H1 (cell line): ENCODE measurements at regions not wholly inside any gene's neighbourhood (a gene's known extent, or its start where the extent isn't known, plus 50 kb on each side); places are given as distances from the start of the nearest gene placed in this dataset.

ENCODE experiments used
- CTCF ChIA-PET: fragments of 300-600 bp; sonication (Branson Sonifier 250); formaldehyde crosslinking; loops from one replicate; lab custom pipeline; 2021; ENCODE audit not compliant: partially characterized antibody; lab: Charles Lee
- POLR2A ChIA-PET: fragments of 300-600 bp; sonication (Branson Sonifier 250); formaldehyde crosslinking; loops from one replicate; lab custom pipeline; 2021; ENCODE audit warnings: inconsistent platforms; ENCODE audit not compliant: partially characterized antibody; lab: Charles Lee
- DNase-seq, 2 experiments: peaks; one replicate each; pipeline versions ENCODE4 v3.0.0 to v3.0.0-alpha.2; 2010 to 2022; ENCODE audit warnings: low spot score in 2 of 2, low read depth in 1 of 2, mixed read lengths in 1 of 2
- FAIRE-seq: peaks from 2 replicates; lab custom pipeline; 2011; peaks lifted over from hg19 to GRCh38; lab: Jason Lieb, UNC
- H2AFZ ChIP-seq: 2 replicates; pipeline ENCODE4 v1.8.1; 2012; ENCODE audit warnings: low read length, inconsistent platforms
- H2AK5ac ChIP-seq: 2 replicates; pipeline ENCODE4 v1.6.1; 2013; ENCODE audit warnings: low read depth, low read length
- H2BK120ac ChIP-seq: replicated peaks from 2 replicates; pipeline ENCODE3; 2013; ENCODE audit warnings: low read depth, low read length, inconsistent platforms
- H2BK12ac ChIP-seq: 2 replicates; pipeline ENCODE4 v1.6.1; 2013; ENCODE audit warnings: low read depth, low read length
- H2BK15ac ChIP-seq: 2 replicates; pipeline ENCODE4 v1.6.1; 2013; ENCODE audit warnings: low read length
- H2BK20ac ChIP-seq: 2 replicates; pipeline ENCODE4 v1.6.1; 2013; ENCODE audit warnings: low read length
- H2BK5ac ChIP-seq: 2 replicates; pipeline ENCODE4 v1.6.1; 2013; ENCODE audit warnings: low read depth, low read length
- H3K14ac ChIP-seq: 2 replicates; pipeline ENCODE4 v1.6.1; 2013; ENCODE audit warnings: inconsistent platforms; ENCODE audit not compliant: insufficient read length
- H3K18ac ChIP-seq: 2 replicates; pipeline ENCODE4 v1.6.1; 2013; ENCODE audit warnings: low read length; ENCODE audit errors: extremely low read depth
- H3K23ac ChIP-seq: 2 replicates; pipeline ENCODE4 v1.6.1; 2013; ENCODE audit warnings: inconsistent platforms; ENCODE audit not compliant: insufficient read length
- H3K23me2 ChIP-seq: 2 replicates; pipeline ENCODE4 v1.6.1; 2013; ENCODE audit warnings: low read depth, low read length
- H3K27ac ChIP-seq: 2 replicates; pipeline ENCODE4 v1.6.1; 2011; ENCODE audit warnings: low read depth, low read length, inconsistent platforms
- H3K27me3 ChIP-seq, 4 experiments: replicated peaks in 1 of 4; 1 replicate in 1 of 4; 2 replicates in 3 of 4; pipeline versions ENCODE4 v1.6.1 to v1.8.1; 2011 to 2013; ENCODE audit warnings: low read length in 3 of 4, mild to moderate bottlenecking in 3 of 4, inconsistent platforms in 2 of 4, mixed read lengths in 2 of 4, moderate library complexity in 1 of 4; ENCODE audit not compliant: control insufficient read depth in 3 of 4, insufficient read depth in 3 of 4; ENCODE audit errors: extremely low read depth in 1 of 4
- H3K36me3 ChIP-seq, 4 experiments: 2 replicates each; pipeline versions ENCODE4 v1.6.1 to v1.8.1; 2011 to 2013; ENCODE audit warnings: mild to moderate bottlenecking in 4 of 4, low read length in 3 of 4, moderate library complexity in 2 of 4, control low read depth in 1 of 4, inconsistent platforms in 1 of 4; ENCODE audit not compliant: insufficient read depth in 4 of 4, control insufficient read depth in 2 of 4
- H3K4ac ChIP-seq: replicated peaks from 2 replicates; pipeline ENCODE3; 2013; ENCODE audit warnings: low read length, low read depth, mixed read lengths, inconsistent platforms; ENCODE audit not compliant: insufficient read length
- H3K4me1 ChIP-seq, 4 experiments: replicated peaks in 1 of 4; 1 replicate in 1 of 4; 2 replicates in 3 of 4; pipeline versions ENCODE4 v1.6.1 to v1.8.1; 2011 to 2013; ENCODE audit warnings: low read length in 3 of 4, inconsistent platforms in 2 of 4, mixed read lengths in 1 of 4; ENCODE audit not compliant: insufficient read depth in 4 of 4, control insufficient read depth in 3 of 4
- H3K4me2 ChIP-seq, 2 experiments: 2 replicates each; pipeline versions ENCODE4 v1.6.1 to v1.8.1; 2011 to 2013; ENCODE audit warnings: low read depth in 2 of 2, low read length in 2 of 2, control low read depth in 1 of 2, inconsistent platforms in 1 of 2, mild to moderate bottlenecking in 1 of 2; ENCODE audit not compliant: insufficient read depth in 1 of 2
- H3K4me3 ChIP-seq, 4 experiments: fragments of 200-600, 300-600 bp in 1 of 4; sonication (generic), shearing (Covaris generic), sonication (Bioruptor Twin) in 1 of 4; 2 replicates each; pipeline versions ENCODE4 v1.5.1 to v1.8.1; 2011 to 2016; ENCODE audit warnings: low read length in 4 of 4, low read depth in 3 of 4, control low read depth in 2 of 4, inconsistent platforms in 2 of 4, mild to moderate bottlenecking in 2 of 4, mixed read lengths in 1 of 4, moderate library complexity in 1 of 4; ENCODE audit not compliant: insufficient read depth in 2 of 4; ENCODE audit errors: extremely low read depth in 1 of 4
- H3K56ac ChIP-seq: replicated peaks from 2 replicates; pipeline ENCODE3; 2013; ENCODE audit warnings: low read depth, mild to moderate bottlenecking, mixed read lengths, low read length, inconsistent platforms; ENCODE audit not compliant: insufficient read length
- H3K79me1 ChIP-seq: 2 replicates; pipeline ENCODE4 v1.6.1; 2013; ENCODE audit warnings: low read depth, low read length, control low read depth
- H3K79me2 ChIP-seq, 2 experiments: 2 replicates each; pipeline versions ENCODE4 v1.6.1 to v1.8.1; 2012 to 2013; ENCODE audit warnings: low read length in 2 of 2, mild to moderate bottlenecking in 2 of 2, inconsistent platforms in 1 of 2; ENCODE audit not compliant: insufficient read depth in 2 of 2, control insufficient read depth in 1 of 2
- H3K9ac ChIP-seq, 4 experiments: replicated peaks in 1 of 4; 1 replicate in 1 of 4; 2 replicates in 3 of 4; pipeline versions ENCODE4 v1.6.1 to v1.8.1; 2011 to 2013; ENCODE audit warnings: low read depth in 3 of 4, low read length in 3 of 4, control low read depth in 2 of 4, mild to moderate bottlenecking in 2 of 4, moderate library complexity in 2 of 4, inconsistent platforms in 1 of 4; ENCODE audit errors: extremely low read depth in 1 of 4
- H3K9me3 ChIP-seq, 2 experiments: 2 replicates each; pipeline versions ENCODE4 v1.6.1 to v1.8.1; 2012 to 2013; ENCODE audit warnings: mild to moderate bottlenecking in 2 of 2, moderate library complexity in 2 of 2, control low read depth in 1 of 2, inconsistent platforms in 1 of 2, low read depth in 1 of 2, low read length in 1 of 2, mixed read lengths in 1 of 2; ENCODE audit not compliant: insufficient read depth in 2 of 2
- H4K20me1 ChIP-seq, 2 experiments: replicated peaks in 1 of 2; 2 replicates each; pipeline versions ENCODE3 to v1.8.1; 2011 to 2013; ENCODE audit warnings: inconsistent platforms in 2 of 2, low read length in 2 of 2, mild to moderate bottlenecking in 1 of 2; ENCODE audit not compliant: insufficient read depth in 2 of 2, control insufficient read depth in 1 of 2
- H4K5ac ChIP-seq: 2 replicates; pipeline ENCODE4 v1.6.1; 2013; ENCODE audit warnings: low read length, low read depth, mixed read lengths, inconsistent platforms; ENCODE audit not compliant: insufficient read length
- H4K8ac ChIP-seq: 2 replicates; pipeline ENCODE4 v1.8.0; 2013; ENCODE audit warnings: mild to moderate bottlenecking, moderate library complexity, low read length, inconsistent platforms; ENCODE audit not compliant: insufficient read depth; ENCODE audit errors: extremely low read depth
- H4K91ac ChIP-seq: replicated peaks from 2 replicates; pipeline ENCODE3; 2013; ENCODE audit warnings: low read length, mixed read lengths, inconsistent platforms; ENCODE audit not compliant: insufficient read length
- ASH2L ChIP-seq: fragments of 200-600, 300-600 bp; sonication (generic); IDR thresholded peaks from one replicate; pipeline ENCODE4 v1.7.1; 2017; ENCODE audit warnings: low read length
- BRCA1 ChIP-seq: IDR thresholded peaks from 2 replicates; pipeline ENCODE4 v1.6.1; 2012; ENCODE audit warnings: low read depth, low read length, improper control_type of control experiment
- CBX5 ChIP-seq: fragments of 300-800, 300-1000 bp; sonication (generic); IDR thresholded peaks from 2 replicates; pipeline ENCODE4 v1.7.1; 2016; ENCODE audit warnings: antibody characterized with exemption, low read length, low read depth
- CREB1 ChIP-seq: IDR thresholded peaks from 2 replicates; pipeline ENCODE4 v1.6.1; 2012; ENCODE audit warnings: inconsistent platforms
- JUND ChIP-seq: IDR thresholded peaks from 2 replicates; pipeline ENCODE4 v1.6.1; 2011; ENCODE audit warnings: mild to moderate bottlenecking, improper control_type of control experiment, low read length
- POLR2A ChIP-seq, 2 experiments: IDR thresholded peaks; 1 replicate in 1 of 2; 2 replicates in 1 of 2; pipeline ENCODE4 v1.6.1; 2011; ENCODE audit warnings: low read depth in 2 of 2, low read length in 2 of 2, mild to moderate bottlenecking in 2 of 2; ENCODE audit errors: control extremely low read depth in 1 of 2
- POLR2AphosphoS5 ChIP-seq: IDR thresholded peaks from 2 replicates; pipeline ENCODE4 v1.6.1; 2011; ENCODE audit warnings: low read depth, low read length
- POU5F1 ChIP-seq: IDR thresholded peaks from 2 replicates; pipeline ENCODE4 v1.6.1; 2011; ENCODE audit warnings: low read depth, mild to moderate bottlenecking, low read length, moderate library complexity
- RXRA ChIP-seq: IDR thresholded peaks from 2 replicates; pipeline ENCODE4 v1.6.1; 2011; ENCODE audit warnings: low read depth, mild to moderate bottlenecking, low read length, moderate library complexity; ENCODE audit not compliant: insufficient read depth
- SAP30 ChIP-seq: fragments of 300-600 bp; sonication (generic); IDR thresholded peaks from 2 replicates; pipeline ENCODE4 v1.7.1; 2012; ENCODE audit warnings: low read length, moderate library complexity, mild to moderate bottlenecking, inconsistent platforms; ENCODE audit not compliant: insufficient read depth, insufficient replicate concordance
- SP4 ChIP-seq: IDR thresholded peaks from 2 replicates; pipeline ENCODE4 v1.6.1; 2012; ENCODE audit warnings: low read length, inconsistent platforms
- SRF ChIP-seq: IDR thresholded peaks from 2 replicates; pipeline ENCODE4 v1.6.1; 2011; ENCODE audit warnings: mild to moderate bottlenecking, low read depth, low read length, moderate library complexity
- TEAD4 ChIP-seq: IDR thresholded peaks from 2 replicates; pipeline ENCODE4 v1.6.1; 2012; ENCODE audit warnings: low read depth, low read length, inconsistent platforms, mixed read lengths
- WGBS, 2 experiments: shearing (Covaris generic) in 1 of 2; methylation state at CpG; one replicate each; pipeline versions ENCODE4 v1.1.6 to v1.1.7; 2013 to 2015; ENCODE audit warnings: low lambda C conversion rate in 2 of 2, mixed read lengths in 2 of 2, inconsistent platforms in 1 of 2, low coverage in 1 of 2, missing lambda C conversion rate in 1 of 2; ENCODE audit not compliant: insufficient replicate concordance in 2 of 2, insufficient coverage in 1 of 2, insufficient read length in 1 of 2; ENCODE audit errors: extremely low coverage in 1 of 2, missing lambda C conversion rate in 1 of 2; 5-methylcytosine and 5-hydroxymethylcytosine counted together

DNA sequence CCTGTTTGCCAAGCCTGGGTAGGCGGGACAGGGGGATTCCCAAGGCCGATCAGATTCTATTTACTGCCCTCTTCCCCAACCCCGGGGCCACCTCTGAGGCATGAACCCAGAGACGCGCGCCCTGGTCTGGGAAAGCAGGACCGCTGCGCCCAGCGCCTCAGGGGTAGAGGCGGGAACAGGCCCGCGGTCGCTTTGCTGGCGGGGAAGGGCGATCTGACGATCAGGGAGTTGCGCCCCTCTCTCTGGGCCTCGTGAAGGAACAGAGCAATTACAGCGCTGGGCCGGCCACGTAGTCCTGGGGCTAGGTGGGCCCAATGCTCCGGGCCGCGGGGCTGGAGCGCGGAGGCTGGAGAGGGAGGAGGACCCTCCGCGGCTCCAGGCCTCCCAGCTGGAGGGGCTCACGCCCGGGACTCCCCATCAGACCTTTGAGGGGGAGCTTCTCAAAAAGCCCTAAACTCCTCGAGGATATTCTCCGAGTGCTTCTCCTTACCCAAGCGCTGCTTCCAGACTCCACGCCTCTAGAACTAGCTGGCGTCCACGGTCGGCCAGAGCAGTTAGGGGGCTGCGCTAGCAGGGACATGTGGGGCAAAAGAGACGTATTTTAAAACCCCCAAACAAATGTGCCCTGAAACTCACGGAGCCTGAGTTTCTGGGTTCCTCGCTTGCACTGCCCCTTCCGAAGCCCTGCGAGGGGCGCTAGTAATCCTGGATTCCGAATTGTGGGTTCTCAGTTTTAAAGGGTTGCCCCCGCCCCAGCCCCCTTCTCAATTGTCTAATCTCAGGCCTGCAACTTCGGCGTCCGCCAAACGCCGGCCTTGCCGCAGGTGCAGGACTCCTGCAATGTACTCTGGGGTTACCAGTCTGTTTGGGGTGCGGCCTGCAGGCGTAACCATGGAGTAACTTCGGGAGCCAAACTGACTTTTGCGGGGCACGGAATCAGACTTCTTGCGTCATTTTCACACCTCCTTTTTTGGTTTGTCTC lies 57.6 kb downstream of the TMEM174 start:
- FAIRE-seq (no peak), DNase-seq (peak in 1 of 2 experiments; percentile 79)
- Histone ChIP-seq H3K23ac (no peak overlapping the region), H4K8ac (no peak overlapping the region), H3K56ac (no peak overlapping the region), H3K14ac (no peak overlapping the region), H3K9me3 (no peaks in the 10 kb centered on the region; a peak in 1 of 4 replicates), H2AFZ (peak overlapping the region; percentile 17; the same call in 1 of the 2 replicates), H3K4me2 (peak overlapping the region; percentile 73 to 86), H4K5ac (no peak overlapping the region), H3K79me2 (no peaks in the 10 kb centered on the region), H3K9ac (no peak overlapping the region), H2BK12ac (no peak overlapping the region), H3K4me1 (peaks cover 4 to 30% (median 20%) of the 10 kb centered on the region in 4 experiments), H3K79me1 (no peaks in the 10 kb centered on the region), H3K27ac (no peak overlapping the region), H3K18ac (peak overlapping the region; percentile 90; the same call in 1 of the 2 replicates), H3K36me3 (no peaks in the 10 kb centered on the region; a peak in 1 of 8 replicates), H2BK120ac (no peak overlapping the region), H3K4ac (no peak overlapping the region), H4K20me1 (peaks cover 7 to 8% of the 10 kb centered on the region in 2 experiments), H3K23me2 (peaks cover 21% of the 10 kb centered on the region; the same call in 1 of the 2 replicates), H2BK20ac (no peak overlapping the region), H2BK15ac (0 out of 2 replicates have a peak overlapping the region, but pooled peaks have one; percentile 16), H4K91ac (no peak overlapping the region), H2BK5ac (no peak overlapping the region), H3K27me3 (peaks cover 55 to 81% (median 75%) of the 10 kb centered on the region in 4 experiments), H2AK5ac (no peak overlapping the region), H3K4me3 (peak overlapping the region; percentile 12 to 55 (median 44); a peak in 7 of 8 replicates)
- CTCF ChIA-PET, result interaction anchor here (0.5 to 7.1 kb wide), 17 partner anchors 13 to 221 kb away, joined by 3 to 90 read pairs (median 4); no protein-coding TSS in a partner anchor
- POLR2A ChIA-PET, result interaction anchor here (2.8 kb wide), 1 partner anchor 15 kb away, joined by 8 read pairs; no protein-coding TSS in a partner anchor
- 3% methylated on average over 56 of the region's 58 CpGs; no CpG with 5 or more reads in 1 of the 2 experiments for WGBS, 2 experiments
- TF ChIP-seq ASH2L (no peak), BRCA1 (no peak), SRF (no peak), TEAD4 (no peak), SAP30 (no peak), CREB1 (no peak), JUND (no peak), POU5F1 (no peak), RXRA (no peak), POLR2A (IDR thresholded peaks at IDR 0.05; ENCODE audit: control extremely low read depth in 1 of 2, low read depth in 2 of 2, low read length in 2 of 2) (no peak), CBX5 (no peak), POLR2AphosphoS5 (no peak), SP4 (no peak)
